ENCODE measurements at regions not wholly inside any gene's neighbourhood (a gene's known extent, or its start where the extent isn't known, plus 50 kb on each side); places are given as distances from the start of the nearest gene placed in this dataset.

- Histone ChIP-seq H3K4me1 (ENCODE audit: insufficient read depth, low read length) (peaks cover 12% of the 10 kb centered on the region), H3K27me3 (ENCODE audit: insufficient read depth, low read length) (peaks cover 13% of the 10 kb centered on the region), H3K4me3 (ENCODE audit: low read length) (no peak overlapping the region), H3K9me3 (ENCODE audit: low read depth, low read length) (no peaks in the 10 kb centered on the region)
Observed at GRCh38 chr17:36730095-36730808, 128.9 kb downstream of the MRM1 start.

GRCh38 chr17:36730857-36731490 lies 129.6 kb downstream of the MRM1 start:
- H3K9me3 ChIP-seq (ENCODE audit: low read depth, low read length) = no peaks in the 10 kb centered on the region
- H3K27me3 ChIP-seq (ENCODE audit: insufficient read depth, low read length) = peaks cover 13% of the 10 kb centered on the region
- peaks cover 12% of the 10 kb centered on the region for H3K4me1 ChIP-seq (ENCODE audit: insufficient read depth, low read length)
- no peak overlapping the region for H3K4me3 ChIP-seq (ENCODE audit: low read length)

- peaks cover 13% of the 10 kb centered on the region for H3K27me3 ChIP-seq (ENCODE audit: insufficient read depth, low read length)
- H3K4me3 ChIP-seq (ENCODE audit: low read length) = no peak overlapping the region
- H3K9me3 ChIP-seq (ENCODE audit: low read depth, low read length) = no peaks in the 10 kb centered on the region
- H3K4me1 ChIP-seq (ENCODE audit: insufficient read depth, low read length) = peaks cover 8% of the 10 kb centered on the region
Observed at GRCh38 chr17:36731811-36732210, 130.4 kb downstream of the MRM1 start.

GRCh38 chr17:36732351-36732750 lies 131.0 kb downstream of the MRM1 start:
- peaks cover 3% of the 10 kb centered on the region for H3K4me1 ChIP-seq (ENCODE audit: insufficient read depth, low read length)

GRCh38 chr17:36736201-36737156 lies 135.1 kb downstream of the MRM1 start:
- Histone ChIP-seq H3K9me3 (ENCODE audit: low read depth, low read length) (no peaks in the 10 kb centered on the region), H3K4me3 (ENCODE audit: low read length) (no peak overlapping the region), H3K27me3 (ENCODE audit: insufficient read depth, low read length) (no peaks in the 10 kb centered on the region), H3K4me1 (ENCODE audit: insufficient read depth, low read length) (no peaks in the 10 kb centered on the region)

More at GRCh38 chr17:36732351-36732750, 131.0 kb downstream of the MRM1 start:
- Histone ChIP-seq H3K27me3 (ENCODE audit: insufficient read depth, low read length) (peaks cover 13% of the 10 kb centered on the region), H3K4me3 (ENCODE audit: low read length) (no peak overlapping the region), H3K9me3 (ENCODE audit: low read depth, low read length) (no peaks in the 10 kb centered on the region)

GRCh38 chr17:36739208-36739607 lies 137.8 kb downstream of the MRM1 start:
- no peaks in the 10 kb centered on the region for H3K9me3 ChIP-seq (ENCODE audit: low read depth, low read length)
- H3K27me3 ChIP-seq (ENCODE audit: insufficient read depth, low read length) = no peaks in the 10 kb centered on the region
- H3K4me3 ChIP-seq (ENCODE audit: low read length) = no peak overlapping the region
- no peaks in the 10 kb centered on the region for H3K4me1 ChIP-seq (ENCODE audit: insufficient read depth, low read length)

- no peak overlapping the region for H3K4me3 ChIP-seq (ENCODE audit: low read length)
- H3K27me3 ChIP-seq (ENCODE audit: insufficient read depth, low read length) = no peaks in the 10 kb centered on the region
Observed at GRCh38 chr17:36740157-36740556, 138.8 kb downstream of the MRM1 start.

GRCh38 chr17:36741019-36741902 lies 139.9 kb downstream of the MRM1 start:
- H3K9me3 ChIP-seq (ENCODE audit: low read depth, low read length) = no peaks in the 10 kb centered on the region
- H3K4me3 ChIP-seq (ENCODE audit: low read length) = no peak overlapping the region
- H3K27me3 ChIP-seq (ENCODE audit: insufficient read depth, low read length) = no peaks in the 10 kb centered on the region
- no peaks in the 10 kb centered on the region for H3K4me1 ChIP-seq (ENCODE audit: insufficient read depth, low read length)

More at GRCh38 chr17:36740157-36740556, 138.8 kb downstream of the MRM1 start:
- Histone ChIP-seq H3K9me3 (ENCODE audit: low read depth, low read length) (no peaks in the 10 kb centered on the region), H3K4me1 (ENCODE audit: insufficient read depth, low read length) (no peaks in the 10 kb centered on the region)

- no peaks in the 10 kb centered on the region for H3K27me3 ChIP-seq (ENCODE audit: insufficient read depth, low read length)
- H3K9me3 ChIP-seq (ENCODE audit: low read depth, low read length) = no peaks in the 10 kb centered on the region
- no peak overlapping the region for H3K4me3 ChIP-seq (ENCODE audit: low read length)
- no peaks in the 10 kb centered on the region for H3K4me1 ChIP-seq (ENCODE audit: insufficient read depth, low read length)
Observed at GRCh38 chr17:36742267-36743000, 141.1 kb downstream of the MRM1 start.

GRCh38 chr17:36743130-36743529 lies 141.7 kb downstream of the MRM1 start:
- H3K27me3 ChIP-seq (ENCODE audit: insufficient read depth, low read length) = no peaks in the 10 kb centered on the region
- no peaks in the 10 kb centered on the region for H3K9me3 ChIP-seq (ENCODE audit: low read depth, low read length)
- no peaks in the 10 kb centered on the region for H3K4me1 ChIP-seq (ENCODE audit: insufficient read depth, low read length)
- H3K4me3 ChIP-seq (ENCODE audit: low read length) = no peak overlapping the region

- H3K4me1 ChIP-seq (ENCODE audit: insufficient read depth, low read length) = no peaks in the 10 kb centered on the region
- no peak overlapping the region for H3K4me3 ChIP-seq (ENCODE audit: low read length)
- no peaks in the 10 kb centered on the region for H3K27me3 ChIP-seq (ENCODE audit: insufficient read depth, low read length)
- no peaks in the 10 kb centered on the region for H3K9me3 ChIP-seq (ENCODE audit: low read depth, low read length)
Observed at GRCh38 chr17:36746381-36747053, 145.1 kb downstream of the MRM1 start.

- H3K4me1 ChIP-seq (ENCODE audit: insufficient read depth, low read length) = no peaks in the 10 kb centered on the region
- no peaks in the 10 kb centered on the region for H3K9me3 ChIP-seq (ENCODE audit: low read depth, low read length)
- no peak overlapping the region for H3K4me3 ChIP-seq (ENCODE audit: low read length)
- H3K27me3 ChIP-seq (ENCODE audit: insufficient read depth, low read length) = no peaks in the 10 kb centered on the region
Observed at GRCh38 chr17:36747861-36748260, 146.5 kb downstream of the MRM1 start.

- Histone ChIP-seq H3K4me3 (ENCODE audit: low read length) (no peak overlapping the region), H3K4me1 (ENCODE audit: insufficient read depth, low read length) (no peaks in the 10 kb centered on the region), H3K27me3 (ENCODE audit: insufficient read depth, low read length) (no peaks in the 10 kb centered on the region), H3K9me3 (ENCODE audit: low read depth, low read length) (no peaks in the 10 kb centered on the region)
Observed at GRCh38 chr17:36748272-36748671, 146.9 kb downstream of the MRM1 start.

Data from mononuclear cell (primary cell).